ENCODE measurements at regions not wholly inside any gene's neighbourhood (a gene's known extent, or its start where the extent isn't known, plus 50 kb on each side); places are given as distances from the start of the nearest gene placed in this dataset.

GRCh38 chr12:30092983-30093617 is 309.4 kb upstream of the TMTC1 start:
- no peak for DNase-seq (ENCODE audit: low spot score)

- DNase-seq (ENCODE audit: low spot score), result no peak
Measured at GRCh38 chr12:30090258-30090657, 306.5 kb upstream of the TMTC1 start.

- no peak for DNase-seq (ENCODE audit: low spot score)
Measured at GRCh38 chr12:30088259-30088995, 304.7 kb upstream of the TMTC1 start.

GRCh38 chr12:30082381-30082780 is 298.6 kb upstream of the TMTC1 start:
- DNase-seq (ENCODE audit: low spot score), result no peak

GRCh38 chr12:30074916-30075315 is 291.2 kb upstream of the TMTC1 start:
- DNase-seq (ENCODE audit: low spot score), result no peak

- no peak for DNase-seq (ENCODE audit: low spot score)
Measured at GRCh38 chr12:30072824-30073223, 289.1 kb upstream of the TMTC1 start.

GRCh38 chr12:30067146-30067545 is 283.4 kb upstream of the TMTC1 start:
- DNase-seq (ENCODE audit: low spot score), result peak; percentile 4

GRCh38 chr12:30064906-30065305 is 281.2 kb upstream of the TMTC1 start:
- DNase-seq (ENCODE audit: low spot score), result no peak

- no peak for DNase-seq (ENCODE audit: low spot score)
Measured at GRCh38 chr12:30063435-30063945, 279.7 kb upstream of the TMTC1 start.

GRCh38 chr12:30048371-30048770 is 264.6 kb upstream of the TMTC1 start:
- DNase-seq (ENCODE audit: low spot score), result no peak

- DNase-seq (ENCODE audit: low spot score), result no peak
Measured at GRCh38 chr12:30047516-30048254, 263.9 kb upstream of the TMTC1 start.

- no peak for DNase-seq (ENCODE audit: low spot score)
Measured at GRCh38 chr12:30046376-30046775, 262.6 kb upstream of the TMTC1 start.

- DNase-seq (ENCODE audit: low spot score), result no peak
Measured at GRCh38 chr12:30045171-30045570, 261.4 kb upstream of the TMTC1 start.

- no peak for DNase-seq (ENCODE audit: low spot score)
Measured at GRCh38 chr12:30044206-30044605, 260.5 kb upstream of the TMTC1 start.

- DNase-seq (ENCODE audit: low spot score), result no peak
Measured at GRCh38 chr12:30043151-30043847, 259.6 kb upstream of the TMTC1 start.

- DNase-seq (ENCODE audit: low spot score), result no peak
Measured at GRCh38 chr12:30041096-30041495, 257.4 kb upstream of the TMTC1 start.

GRCh38 chr12:30030693-30031374 is 247.1 kb upstream of the TMTC1 start:
- DNase-seq (ENCODE audit: low spot score), result no peak

GRCh38 chr12:30026621-30027234 is 243.0 kb upstream of the TMTC1 start:
- no peak for DNase-seq (ENCODE audit: low spot score)

GRCh38 chr12:30025317-30025716 is 241.6 kb upstream of the TMTC1 start:
- DNase-seq (ENCODE audit: low spot score), result no peak

- DNase-seq (ENCODE audit: low spot score), result no peak
Measured at GRCh38 chr12:30023186-30023585, 239.4 kb upstream of the TMTC1 start.
